Activated gamma-delta T cell treated with anti-CD3 and anti-CD28 coated beads, Interleukin-2, amount 50 U/mL, for 16 hours (primary cell): ENCODE measurements at regions not wholly inside any gene's neighbourhood (a gene's known extent, or its start where the extent isn't known, plus 50 kb on each side); places are given as distances from the start of the nearest gene placed in this dataset.
"Not testable (repeated sequence)": the region's sequence is repeated elsewhere in the genome, so short reads cannot be mapped to it uniquely, and the experiment has no call there.

ENCODE experiments used
- DNase-seq: peaks from one replicate; pipeline ENCODE4 v3.0.0-alpha.2; 2020; ENCODE audit warnings: low read depth

GRCh38 chr7:17046666-17047065, 164.9 kb upstream of the AGR3 start:
- no peak for DNase-seq

GRCh38 chr7:17053164-17053563, 171.4 kb upstream of the AGR3 start:
- not testable (repeated sequence) for DNase-seq

- DNase-seq: no peak
Observed at GRCh38 chr7:17054206-17054605, 172.4 kb upstream of the AGR3 start.

GRCh38 chr7:17054836-17055235, 173.1 kb upstream of the AGR3 start:
- no peak for DNase-seq

GRCh38 chr7:17055596-17055995, 173.8 kb upstream of the AGR3 start:
- DNase-seq: no peak

GRCh38 chr7:17056491-17057142, 174.8 kb upstream of the AGR3 start:
- DNase-seq: no peak

GRCh38 chr7:17057143-17057509, 175.3 kb upstream of the AGR3 start:
- DNase-seq: no peak

- DNase-seq: no peak
Observed at GRCh38 chr7:17058568-17058967, 176.8 kb upstream of the AGR3 start.

GRCh38 chr7:17060051-17060450, 178.3 kb upstream of the AGR3 start:
- DNase-seq: no peak

GRCh38 chr7:17061443-17061842, 179.7 kb upstream of the AGR3 start:
- no peak for DNase-seq

- no peak for DNase-seq
Observed at GRCh38 chr7:17062151-17063044, 180.6 kb upstream of the AGR3 start.

- DNase-seq: no peak
Observed at GRCh38 chr7:17063045-17063383, 181.2 kb upstream of the AGR3 start.

- DNase-seq: no peak
Observed at GRCh38 chr7:17067691-17068090, 185.9 kb upstream of the AGR3 start.

- DNase-seq: no peak
Observed at GRCh38 chr7:17069146-17069545, 187.4 kb upstream of the AGR3 start.

- no peak for DNase-seq
Observed at GRCh38 chr7:17070231-17070708, 188.5 kb upstream of the AGR3 start.

- DNase-seq: no peak
Observed at GRCh38 chr7:17071866-17072265, 190.1 kb upstream of the AGR3 start.

GRCh38 chr7:17075601-17076255, 193.9 kb upstream of the AGR3 start:
- no peak for DNase-seq

GRCh38 chr7:17078298-17078697, 196.5 kb upstream of the AGR3 start:
- no peak for DNase-seq

- DNase-seq: no peak
Observed at GRCh38 chr7:17083392-17084165, 201.8 kb upstream of the AGR3 start.

- no peak for DNase-seq
Observed at GRCh38 chr7:17084166-17084475, 202.3 kb upstream of the AGR3 start.

GRCh38 chr7:17085186-17085585, 203.4 kb upstream of the AGR3 start:
- DNase-seq: no peak

- no peak for DNase-seq
Observed at GRCh38 chr7:17086403-17086802, 204.6 kb upstream of the AGR3 start.
